GM12872 (cell line): ENCODE measurements at regions not wholly inside any gene's neighbourhood (a gene's known extent, or its start where the extent isn't known, plus 50 kb on each side); places are given as distances from the start of the nearest gene placed in this dataset.

Experiments
- TF ChIP-seq, protein P1 (sequence below): IDR thresholded peaks from 3 replicates; pipeline ENCODE4 v1.5.1; 2011; ENCODE audit warnings: low read depth, mild to moderate bottlenecking, low read length, moderate library complexity; ENCODE audit not compliant: insufficient read depth

DNA sequence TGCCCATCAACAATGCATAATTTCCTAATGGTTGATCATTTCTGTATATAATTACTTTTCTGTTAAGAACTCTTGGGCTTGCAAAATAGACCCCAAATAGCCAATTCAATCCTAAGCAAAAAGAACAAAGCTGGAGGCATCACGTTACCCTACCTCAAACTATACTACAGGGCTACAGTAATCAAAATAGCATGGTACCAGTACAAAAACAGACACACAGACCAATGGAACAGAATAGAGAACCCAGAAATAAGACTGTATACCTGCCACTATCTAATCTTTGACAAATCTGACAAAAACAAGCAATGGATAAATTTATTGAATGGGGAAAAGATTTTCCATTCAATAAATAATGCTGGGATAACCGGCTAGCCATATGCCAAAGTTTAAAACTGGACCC lies 78.8 kb downstream of the NR4A2 start:
- TF ChIP-seq, protein P1, sequence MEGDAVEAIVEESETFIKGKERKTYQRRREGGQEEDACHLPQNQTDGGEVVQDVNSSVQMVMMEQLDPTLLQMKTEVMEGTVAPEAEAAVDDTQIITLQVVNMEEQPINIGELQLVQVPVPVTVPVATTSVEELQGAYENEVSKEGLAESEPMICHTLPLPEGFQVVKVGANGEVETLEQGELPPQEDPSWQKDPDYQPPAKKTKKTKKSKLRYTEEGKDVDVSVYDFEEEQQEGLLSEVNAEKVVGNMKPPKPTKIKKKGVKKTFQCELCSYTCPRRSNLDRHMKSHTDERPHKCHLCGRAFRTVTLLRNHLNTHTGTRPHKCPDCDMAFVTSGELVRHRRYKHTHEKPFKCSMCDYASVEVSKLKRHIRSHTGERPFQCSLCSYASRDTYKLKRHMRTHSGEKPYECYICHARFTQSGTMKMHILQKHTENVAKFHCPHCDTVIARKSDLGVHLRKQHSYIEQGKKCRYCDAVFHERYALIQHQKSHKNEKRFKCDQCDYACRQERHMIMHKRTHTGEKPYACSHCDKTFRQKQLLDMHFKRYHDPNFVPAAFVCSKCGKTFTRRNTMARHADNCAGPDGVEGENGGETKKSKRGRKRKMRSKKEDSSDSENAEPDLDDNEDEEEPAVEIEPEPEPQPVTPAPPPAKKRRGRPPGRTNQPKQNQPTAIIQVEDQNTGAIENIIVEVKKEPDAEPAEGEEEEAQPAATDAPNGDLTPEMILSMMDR = no peak

DNA sequence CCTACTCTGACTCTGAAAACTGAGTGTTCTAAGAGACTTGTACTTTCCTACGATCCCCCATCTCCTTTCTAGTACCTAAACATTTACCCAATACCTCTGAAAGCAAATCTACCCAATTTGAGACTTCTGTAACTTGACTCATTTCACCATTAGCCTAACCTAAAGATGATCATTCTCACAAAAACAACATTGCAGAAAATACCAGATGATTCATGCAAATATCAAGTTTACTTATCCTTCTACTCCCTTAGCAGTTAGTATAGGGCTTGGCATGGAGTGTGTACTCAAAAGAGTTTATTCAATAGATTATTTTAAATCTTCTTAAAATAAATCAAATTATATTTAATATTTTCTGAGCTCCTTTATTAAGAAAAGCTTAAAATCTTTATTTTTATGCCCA lies 89.6 kb downstream of the NR4A2 start:
- TF ChIP-seq, protein P1 = no peak

DNA sequence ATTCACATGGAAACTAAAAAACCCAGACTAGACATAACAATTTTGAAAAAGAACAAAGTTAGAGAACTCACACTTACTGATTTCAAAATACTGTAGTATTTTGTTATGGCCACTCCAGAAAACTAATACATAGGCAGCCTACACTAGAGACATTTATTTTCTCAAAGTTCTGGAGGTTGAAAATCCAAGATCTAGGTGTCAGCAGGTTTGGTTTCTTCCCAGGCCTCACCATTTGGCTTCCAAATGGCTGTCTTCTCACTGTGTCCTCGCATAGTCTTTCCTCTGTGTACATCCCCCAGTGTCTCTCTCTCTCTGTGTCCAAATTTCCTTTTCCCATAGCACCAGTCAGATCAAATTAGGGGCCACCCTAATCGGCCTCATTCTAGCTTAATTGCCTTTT lies 95.0 kb downstream of the NR4A2 start:
- TF ChIP-seq, protein P1 = no peak

DNA sequence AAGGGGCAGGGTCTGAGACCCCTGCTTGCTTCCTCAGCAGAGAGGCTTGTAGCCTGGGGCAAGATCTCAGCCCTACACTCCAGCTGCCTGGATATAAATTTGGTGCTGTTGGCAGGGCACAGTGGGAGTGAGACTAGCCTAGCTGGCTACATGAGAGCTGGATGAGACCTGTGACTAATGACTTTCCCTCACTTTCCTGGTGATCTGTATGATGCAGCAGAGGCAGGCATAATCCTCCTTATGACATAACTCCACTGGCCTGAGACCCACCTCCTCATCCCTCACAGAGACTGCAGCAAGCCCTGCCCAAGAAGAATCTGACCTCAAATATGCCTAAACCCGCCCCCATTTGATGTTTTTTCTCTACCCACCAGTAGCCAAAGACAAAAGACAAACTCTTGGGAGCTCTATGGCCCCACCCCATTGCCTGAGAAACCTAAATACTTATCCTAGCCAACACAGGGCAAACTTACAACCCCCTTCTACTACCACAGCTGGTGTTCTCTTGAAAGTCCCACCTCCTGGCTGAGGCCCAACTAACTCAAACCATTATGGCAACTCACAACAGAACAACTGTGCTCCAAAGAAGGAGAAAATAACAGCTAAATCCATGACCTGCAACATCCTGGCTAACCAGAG lies 102.7 kb downstream of the NR4A2 start:
- TF ChIP-seq, protein P1 = no peak

DNA sequence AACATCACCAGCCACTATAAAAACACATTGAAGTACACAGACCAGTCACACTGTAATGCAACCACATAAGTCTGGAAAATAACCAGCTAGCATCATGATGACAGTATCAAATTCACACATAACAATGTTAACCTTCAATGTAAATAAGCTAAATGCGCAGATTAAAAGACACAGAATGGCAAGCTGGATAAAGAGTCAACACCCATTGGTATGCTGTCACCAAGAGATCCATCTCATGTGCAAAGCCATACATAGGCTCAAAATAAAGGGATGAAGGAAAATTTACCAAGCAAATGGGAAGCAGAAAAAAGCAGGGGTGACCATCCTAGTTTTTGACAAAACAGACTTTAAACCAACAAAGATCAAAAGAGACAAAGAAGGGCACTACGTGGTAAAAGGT lies 110.8 kb downstream of the NR4A2 start:
- TF ChIP-seq, protein P1 = no peak

DNA sequence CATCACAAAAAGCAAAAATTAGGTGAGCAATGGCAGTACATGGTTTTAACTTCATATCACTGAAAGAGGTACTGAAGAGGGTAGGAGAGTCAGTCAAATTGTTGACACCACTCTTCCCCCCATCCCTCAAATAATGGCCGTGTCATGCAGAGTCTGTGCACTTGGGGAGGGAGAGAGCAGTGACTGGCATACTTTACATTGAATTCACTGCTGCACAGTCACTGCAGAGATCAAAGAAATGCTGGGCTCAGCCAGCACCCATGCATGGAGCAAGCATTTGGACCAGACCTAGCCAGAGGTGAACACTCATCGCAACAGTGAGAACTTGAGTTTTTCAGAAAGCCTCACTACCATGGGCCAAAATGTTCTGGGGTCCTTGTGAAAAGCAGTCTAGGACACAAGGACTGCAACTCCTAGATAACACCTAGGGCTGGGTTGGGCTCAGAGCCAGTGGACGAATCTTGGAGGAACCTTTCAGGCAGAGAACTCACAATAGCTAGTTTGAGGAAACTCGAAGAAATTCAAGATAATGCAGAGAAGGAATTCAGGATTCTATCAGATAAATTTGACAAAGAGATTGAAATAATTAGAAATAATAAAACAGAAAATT lies 112.9 kb downstream of the NR4A2 start:
- TF ChIP-seq, protein P1 = no peak

DNA sequence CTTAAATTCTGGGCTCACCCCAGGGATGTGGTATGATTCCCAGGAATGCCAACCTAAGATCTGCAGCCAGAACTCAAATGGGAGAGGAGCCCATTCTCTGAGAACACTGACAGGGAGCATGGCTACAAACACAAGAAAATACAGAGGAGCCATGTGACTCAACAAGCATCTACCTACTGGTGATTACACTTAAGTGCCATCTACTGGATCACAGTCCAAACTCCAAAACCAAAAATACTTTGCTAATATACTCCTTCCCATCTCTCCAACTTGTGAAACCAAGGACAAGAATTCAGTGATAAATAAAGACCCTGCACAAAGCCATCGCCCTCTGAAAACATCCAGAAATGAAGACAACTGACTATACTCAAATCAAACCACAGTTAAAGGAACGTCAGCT lies 116.9 kb downstream of the NR4A2 start:
- TF ChIP-seq, protein P1 = no peak
